ENCODE measurements at regions not wholly inside any gene's neighbourhood (a gene's known extent, or its start where the extent isn't known, plus 50 kb on each side); places are given as distances from the start of the nearest gene placed in this dataset.

GRCh38 chr5:164593982-164594381 lies 1088.6 kb downstream of the MAT2B start:
- no peak for DNase-seq (ENCODE audit: low read depth in 3 of 3)

GRCh38 chr5:164597293-164597900 lies 1092.0 kb downstream of the MAT2B start:
- no peak for DNase-seq (ENCODE audit: low read depth in 3 of 3)

- DNase-seq (ENCODE audit: low read depth in 3 of 3): no peak
Observed at GRCh38 chr5:164600274-164600673, 1094.9 kb downstream of the MAT2B start.

- no peak for DNase-seq (ENCODE audit: low read depth in 3 of 3)
Observed at GRCh38 chr5:164600929-164601535, 1095.6 kb downstream of the MAT2B start.

GRCh38 chr5:164608507-164608906 lies 1103.1 kb downstream of the MAT2B start:
- DNase-seq (ENCODE audit: low read depth in 3 of 3): no peak

- DNase-seq (ENCODE audit: low read depth in 3 of 3): no peak
Observed at GRCh38 chr5:164610374-164610773, 1105.0 kb downstream of the MAT2B start.

GRCh38 chr5:164614707-164615106 lies 1109.3 kb downstream of the MAT2B start:
- no peak for DNase-seq (ENCODE audit: low read depth in 3 of 3)

GRCh38 chr5:164617290-164617689 lies 1111.9 kb downstream of the MAT2B start:
- no peak for DNase-seq (ENCODE audit: low read depth in 3 of 3)

- DNase-seq (ENCODE audit: low read depth in 3 of 3): no peak
Observed at GRCh38 chr5:164627021-164627420, 1121.6 kb downstream of the MAT2B start.

- no peak for DNase-seq (ENCODE audit: low read depth in 3 of 3)
Observed at GRCh38 chr5:164636456-164636855, 1131.0 kb downstream of the MAT2B start.

GRCh38 chr5:164637931-164638521 lies 1132.6 kb downstream of the MAT2B start:
- DNase-seq (ENCODE audit: low read depth in 3 of 3): no peak

GRCh38 chr5:164649266-164649665 lies 1143.8 kb downstream of the MAT2B start:
- no peak for DNase-seq (ENCODE audit: low read depth in 3 of 3)

GRCh38 chr5:164650427-164650826 lies 1145.0 kb downstream of the MAT2B start:
- DNase-seq (ENCODE audit: low read depth in 3 of 3): no peak

GRCh38 chr5:164651546-164652275 lies 1146.3 kb downstream of the MAT2B start:
- no peak for DNase-seq (ENCODE audit: low read depth in 3 of 3)

GRCh38 chr5:164652276-164652660 lies 1146.8 kb downstream of the MAT2B start:
- DNase-seq (ENCODE audit: low read depth in 3 of 3): no peak

GRCh38 chr5:164663198-164663989 lies 1158.0 kb downstream of the MAT2B start:
- DNase-seq (ENCODE audit: low read depth in 3 of 3): no peak

- no peak for DNase-seq (ENCODE audit: low read depth in 3 of 3)
Observed at GRCh38 chr5:164671640-164672039, 1166.2 kb downstream of the MAT2B start.

GRCh38 chr5:164672205-164672604 lies 1166.8 kb downstream of the MAT2B start:
- DNase-seq (ENCODE audit: low read depth in 3 of 3): no peak

GRCh38 chr5:164672931-164673694 lies 1167.7 kb downstream of the MAT2B start:
- DNase-seq (ENCODE audit: low read depth in 3 of 3): no peak

GRCh38 chr5:164679461-164679860 lies 1174.0 kb downstream of the MAT2B start:
- DNase-seq (ENCODE audit: low read depth in 3 of 3): no peak

GRCh38 chr5:164680216-164680615 lies 1174.8 kb downstream of the MAT2B start:
- no peak for DNase-seq (ENCODE audit: low read depth in 3 of 3)
